ENCODE measurements at regions not wholly inside any gene's neighbourhood (a gene's known extent, or its start where the extent isn't known, plus 50 kb on each side); places are given as distances from the start of the nearest gene placed in this dataset.

DNA sequence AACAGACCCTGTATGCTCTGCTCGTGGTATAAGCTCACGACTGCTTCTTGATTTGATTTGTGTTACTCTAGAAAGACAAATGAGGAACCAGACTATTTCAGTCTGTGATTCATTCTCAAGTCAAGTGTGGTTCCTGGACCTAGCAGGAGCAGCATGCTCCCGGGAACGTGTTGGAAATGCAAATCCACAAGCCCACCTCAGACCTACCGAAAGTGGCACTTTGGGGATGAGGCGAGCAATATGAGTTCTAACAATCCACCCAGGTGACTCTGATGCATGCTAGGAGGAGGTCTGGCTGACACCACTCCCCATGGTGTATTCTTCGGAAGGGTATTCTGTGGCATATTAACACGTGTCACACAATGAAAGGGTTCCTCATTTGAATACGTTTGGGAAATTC is 59.5 kb upstream of the TMX1 start:
- POLR2A ChIA-PET = no interaction called here
- Histone ChIP-seq H3K36me3 (ENCODE audit: control insufficient read depth, insufficient read depth, low read length) (no peaks in the 10 kb centered on the region), H3K27me3 (ENCODE audit: control insufficient read depth, insufficient read depth, low read length) (peaks cover 11% of the 10 kb centered on the region), H3K4me3 (ENCODE audit: low read depth, low read length) (no peak overlapping the region)
- no peak for DNase-seq (ENCODE audit: low read depth)
- TF ChIP-seq, protein P1, sequence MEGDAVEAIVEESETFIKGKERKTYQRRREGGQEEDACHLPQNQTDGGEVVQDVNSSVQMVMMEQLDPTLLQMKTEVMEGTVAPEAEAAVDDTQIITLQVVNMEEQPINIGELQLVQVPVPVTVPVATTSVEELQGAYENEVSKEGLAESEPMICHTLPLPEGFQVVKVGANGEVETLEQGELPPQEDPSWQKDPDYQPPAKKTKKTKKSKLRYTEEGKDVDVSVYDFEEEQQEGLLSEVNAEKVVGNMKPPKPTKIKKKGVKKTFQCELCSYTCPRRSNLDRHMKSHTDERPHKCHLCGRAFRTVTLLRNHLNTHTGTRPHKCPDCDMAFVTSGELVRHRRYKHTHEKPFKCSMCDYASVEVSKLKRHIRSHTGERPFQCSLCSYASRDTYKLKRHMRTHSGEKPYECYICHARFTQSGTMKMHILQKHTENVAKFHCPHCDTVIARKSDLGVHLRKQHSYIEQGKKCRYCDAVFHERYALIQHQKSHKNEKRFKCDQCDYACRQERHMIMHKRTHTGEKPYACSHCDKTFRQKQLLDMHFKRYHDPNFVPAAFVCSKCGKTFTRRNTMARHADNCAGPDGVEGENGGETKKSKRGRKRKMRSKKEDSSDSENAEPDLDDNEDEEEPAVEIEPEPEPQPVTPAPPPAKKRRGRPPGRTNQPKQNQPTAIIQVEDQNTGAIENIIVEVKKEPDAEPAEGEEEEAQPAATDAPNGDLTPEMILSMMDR (IDR thresholded peaks at IDR 0.05; ENCODE audit: insufficient read depth, low read depth, low read length) = no peak
- CTCF ChIA-PET = no interaction called here

DNA sequence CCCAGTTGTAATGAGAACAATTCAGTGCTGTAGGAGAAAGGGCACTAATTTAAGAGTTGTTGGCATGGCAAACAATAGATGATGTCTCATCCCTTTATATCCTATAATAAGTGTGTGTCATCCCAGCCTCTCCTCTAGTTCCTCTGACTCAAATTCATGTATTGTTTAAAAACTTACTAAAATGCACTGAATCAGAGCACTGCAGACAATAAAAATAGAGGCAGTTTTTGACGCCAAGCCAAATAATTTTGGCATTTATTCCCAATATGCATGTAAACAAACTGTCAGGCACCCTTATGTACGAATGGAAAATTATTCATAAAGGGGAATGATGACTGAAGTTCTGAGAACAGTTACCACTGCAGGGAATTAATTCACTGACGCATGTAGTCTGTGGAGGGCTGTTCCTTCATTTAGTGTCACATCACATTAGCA is 57.9 kb upstream of the TMX1 start:
- TF ChIP-seq, protein P1 (IDR thresholded peaks at IDR 0.05; ENCODE audit: insufficient read depth, low read depth, low read length) = no peak
- Histone ChIP-seq H3K36me3 (ENCODE audit: control insufficient read depth, insufficient read depth, low read length) (no peaks in the 10 kb centered on the region), H3K27me3 (ENCODE audit: control insufficient read depth, insufficient read depth, low read length) (peaks cover 6% of the 10 kb centered on the region), H3K4me3 (ENCODE audit: low read depth, low read length) (no peak overlapping the region)
- no peak for DNase-seq (ENCODE audit: low read depth)
- POLR2A ChIA-PET = no interaction called here
- CTCF ChIA-PET = no interaction called here

DNA sequence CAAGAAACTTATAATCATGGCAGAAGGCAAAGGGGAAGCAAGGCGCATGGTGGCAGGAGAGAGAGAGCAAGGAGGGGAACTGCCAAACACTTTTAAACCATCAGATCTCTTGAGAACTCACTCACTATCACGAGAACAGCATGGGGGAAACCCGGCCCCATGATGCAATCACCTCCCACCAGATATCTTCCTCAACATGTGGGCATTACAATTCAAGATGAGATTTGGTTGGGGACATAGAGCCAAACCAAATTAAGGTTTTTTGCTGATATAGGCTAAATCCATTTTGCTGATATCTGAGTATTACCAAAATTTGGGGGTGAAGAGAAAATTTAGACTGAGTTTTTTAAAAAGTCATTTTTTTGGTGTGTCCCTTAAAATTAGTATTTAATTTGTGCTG is 54.9 kb upstream of the TMX1 start:
- H3K27me3 ChIP-seq (ENCODE audit: control insufficient read depth, insufficient read depth, low read length) = peaks cover 4% of the 10 kb centered on the region
- TF ChIP-seq, protein P1 (IDR thresholded peaks at IDR 0.05; ENCODE audit: insufficient read depth, low read depth, low read length) = no peak
- DNase-seq (ENCODE audit: low read depth) = no peak
- ChIA-PET CTCF (no interaction called here), POLR2A (no interaction called here)
- no peak overlapping the region for H3K4me3 ChIP-seq (ENCODE audit: low read depth, low read length)
- no peaks in the 10 kb centered on the region for H3K36me3 ChIP-seq (ENCODE audit: control insufficient read depth, insufficient read depth, low read length)

GRCh38 chr14:51185754-51186153 is 54.3 kb upstream of the TMX1 start:
- POLR2A ChIA-PET = no interaction called here
- CTCF ChIA-PET = no interaction called here
- TF ChIP-seq, protein P1 (IDR thresholded peaks at IDR 0.05; ENCODE audit: insufficient read depth, low read depth, low read length) = no peak

DNA sequence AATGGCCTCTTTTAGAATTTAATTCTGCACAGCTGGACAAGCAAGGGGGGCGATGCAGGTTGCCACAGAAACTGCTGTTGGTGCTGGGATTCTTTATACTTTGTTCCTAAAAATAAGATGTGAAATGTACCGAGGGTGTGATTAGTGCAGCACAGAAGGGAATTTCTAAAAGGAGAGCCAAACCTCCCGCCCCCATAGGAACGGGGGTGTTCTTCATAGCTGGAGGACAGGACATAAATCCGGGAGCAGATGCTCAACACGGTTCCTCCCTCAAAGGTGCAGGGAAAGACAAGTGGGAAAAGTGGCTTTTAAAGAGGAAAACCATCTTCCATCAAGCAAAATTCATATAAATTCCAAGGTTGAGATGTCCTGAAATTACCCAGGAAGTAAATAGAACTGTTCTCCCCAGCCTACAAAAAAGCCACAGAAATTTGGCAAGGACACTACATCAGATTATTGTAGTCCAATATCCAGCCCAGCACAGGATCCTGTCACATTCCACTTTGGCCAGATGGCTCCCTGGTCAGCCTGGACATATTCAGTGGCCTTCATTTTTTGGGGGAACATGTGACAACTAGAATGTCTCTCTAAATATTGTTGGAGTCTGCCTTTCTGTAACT is 51.4 kb upstream of the TMX1 start:
- POLR2A ChIA-PET = no interaction called here
- DNase-seq (ENCODE audit: low read depth) = peak; percentile 6
- peaks cover 6% of the 10 kb centered on the region for H3K27me3 ChIP-seq (ENCODE audit: control insufficient read depth, insufficient read depth, low read length)
- no peaks in the 10 kb centered on the region for H3K36me3 ChIP-seq (ENCODE audit: control insufficient read depth, insufficient read depth, low read length)
- H3K4me3 ChIP-seq (ENCODE audit: low read depth, low read length) = no peak overlapping the region
- CTCF ChIA-PET = interaction anchor here (0.9 kb wide), 1 partner anchor 233 kb away, joined by 3 read pairs; no protein-coding TSS in a partner anchor
- TF ChIP-seq, protein P1 (IDR thresholded peaks at IDR 0.05; ENCODE audit: insufficient read depth, low read depth, low read length) = no peak

More at GRCh38 chr14:51185754-51186153, 54.3 kb upstream of the TMX1 start:
- Histone ChIP-seq H3K27me3 (ENCODE audit: control insufficient read depth, insufficient read depth, low read length) (peaks cover 6% of the 10 kb centered on the region), H3K4me3 (ENCODE audit: low read depth, low read length) (no peak overlapping the region), H3K36me3 (ENCODE audit: control insufficient read depth, insufficient read depth, low read length) (no peaks in the 10 kb centered on the region)
- no peak for DNase-seq (ENCODE audit: low read depth)

Measured in BJ (cell line).